Pancreas (tissue), 10 donors: ENCODE measurements at regions not wholly inside any gene's neighbourhood (a gene's known extent, or its start where the extent isn't known, plus 50 kb on each side); places are given as distances from the start of the nearest gene placed in this dataset.
A peak's percentile ranks its signal among the peaks of the same experiment; 100 is the strongest.

Experiments
- ATAC-seq, 4 donors: fragments of 200-7000 bp; cut with Tn5 transposase; one replicate each; pipeline versions ENCODE4 v1.8.0 to v1.9.1; 2020; ENCODE audit warnings: mild to moderate bottlenecking in 4 of 4, moderate library complexity in 4 of 4
- DNase-seq, 6 donors: peaks; one replicate each; pipeline ENCODE4 v3.0.0-alpha.2; 2020
- FAIRE-seq: peaks from 2 replicates; lab custom pipeline; 2012; peaks lifted over from hg19 to GRCh38; lab: Jason Lieb, UNC
- H3K27ac ChIP-seq, 4 donors: fragments of 200-600 bp; sonication (generic); 1 replicate in 3 of 4; 2 replicates in 1 of 4; pipeline versions ENCODE4 v1.5.0 to v1.8.0; 2020
- H3K27me3 ChIP-seq, 4 donors: fragments of 200-600 bp; one replicate each; pipeline ENCODE4 v1.8.0; 2021
- H3K36me3 ChIP-seq, 3 donors: fragments of 200-600 bp; sonication (generic) in 1 of 3; one replicate each; pipeline versions ENCODE4 v1.5.0 to v1.8.0; 2020 to 2021
- H3K4me1 ChIP-seq, 3 donors: fragments of 200-600 bp; one replicate each; pipeline ENCODE4 v1.8.0; 2021
- H3K4me3 ChIP-seq, 4 donors: fragments of 200-600 bp; sonication (generic) in 2 of 4; one replicate each; pipeline versions ENCODE4 v1.5.0 to v1.8.0; 2020 to 2021
- H3K9me3 ChIP-seq, 4 donors: fragments of 200-600 bp; one replicate each; pipeline ENCODE4 v1.8.0; 2021
- WGBS, 2 donors: extraction: QIAGEN DNeasy Blood & Tissue Kit; methylation state at CpG; one replicate each; pipeline ENCODE4 v1.1.7; 2013; 5-methylcytosine and 5-hydroxymethylcytosine counted together
- intact Hi-C, 3 donors: fragments of 100-400 bp; cut with DNase I; formaldehyde crosslinking; loops; one replicate each; pipeline versions ENCODE4 v1.11.1 to v1.14.2; 2022
- TF ChIP-seq, protein P1 (sequence below), 4 donors: fragments of 200-600 bp; sonication (generic) in 3 of 4; IDR thresholded peaks; one replicate each; pipeline versions ENCODE4 v1.5.0 to v1.8.0; 2021; ENCODE audit warnings: antibody characterized with exemption in 4 of 4
- donor health status: healthy with polysubstance abuse.
- donor health status: DM: no; HTN: no; CAD: no; lungs with moderate emphysema.
- donor health status: DM: no; HTN: no; CAD: no.
- donor health status: control.
- donor health status: control.
- donor health status: Bipolar disorder and iron deficiency.
- donor health status: DM: yes; HTN: yes; CAD: no.
- donor health status: DM: no; HTN: no; CAD: no.
- donor health status: DM: no; HTN: no; CAD: no.
- donor health status: DM: yes; HTN: yes; CAD: no.

DNA sequence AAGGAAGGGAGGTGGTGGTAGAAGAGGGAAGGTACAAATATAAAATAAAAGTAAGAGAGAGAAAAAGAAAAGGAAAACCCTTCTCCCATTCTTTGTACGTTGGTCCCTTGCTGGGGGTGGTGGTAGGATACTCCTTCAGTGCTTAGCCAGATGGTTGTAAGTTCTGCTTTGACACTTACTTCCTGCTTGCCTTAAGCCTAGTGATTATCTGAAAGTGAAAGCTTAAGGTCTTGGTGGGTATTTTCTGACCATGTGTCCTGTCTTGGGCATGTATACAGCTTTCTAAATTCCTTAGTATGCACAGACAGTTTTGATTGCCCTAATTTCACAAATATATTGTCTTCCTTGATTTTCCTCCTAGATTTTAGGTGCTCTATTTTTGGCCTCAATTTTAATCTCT, 314.8 kb downstream of the PCDH17 start:
- no peaks in the 10 kb centered on the region for H3K9me3 ChIP-seq
- TF ChIP-seq, protein P1, sequence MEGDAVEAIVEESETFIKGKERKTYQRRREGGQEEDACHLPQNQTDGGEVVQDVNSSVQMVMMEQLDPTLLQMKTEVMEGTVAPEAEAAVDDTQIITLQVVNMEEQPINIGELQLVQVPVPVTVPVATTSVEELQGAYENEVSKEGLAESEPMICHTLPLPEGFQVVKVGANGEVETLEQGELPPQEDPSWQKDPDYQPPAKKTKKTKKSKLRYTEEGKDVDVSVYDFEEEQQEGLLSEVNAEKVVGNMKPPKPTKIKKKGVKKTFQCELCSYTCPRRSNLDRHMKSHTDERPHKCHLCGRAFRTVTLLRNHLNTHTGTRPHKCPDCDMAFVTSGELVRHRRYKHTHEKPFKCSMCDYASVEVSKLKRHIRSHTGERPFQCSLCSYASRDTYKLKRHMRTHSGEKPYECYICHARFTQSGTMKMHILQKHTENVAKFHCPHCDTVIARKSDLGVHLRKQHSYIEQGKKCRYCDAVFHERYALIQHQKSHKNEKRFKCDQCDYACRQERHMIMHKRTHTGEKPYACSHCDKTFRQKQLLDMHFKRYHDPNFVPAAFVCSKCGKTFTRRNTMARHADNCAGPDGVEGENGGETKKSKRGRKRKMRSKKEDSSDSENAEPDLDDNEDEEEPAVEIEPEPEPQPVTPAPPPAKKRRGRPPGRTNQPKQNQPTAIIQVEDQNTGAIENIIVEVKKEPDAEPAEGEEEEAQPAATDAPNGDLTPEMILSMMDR (IDR thresholded peaks at IDR 0.05) = no peak
- H3K4me3 ChIP-seq = no peak overlapping the region
- no peak overlapping the region for H3K27ac ChIP-seq
- FAIRE-seq = no peak
- H3K36me3 ChIP-seq = no peaks in the 10 kb centered on the region
- intact Hi-C loops = no loop called here
- DNase-seq = no peak
- H3K27me3 ChIP-seq = no peaks in the 10 kb centered on the region
- 40 to 42% methylated on average over 1 of the region's 1 CpG for WGBS, 2 donors
- no peak for ATAC-seq
- H3K4me1 ChIP-seq = no peaks in the 10 kb centered on the region

DNA sequence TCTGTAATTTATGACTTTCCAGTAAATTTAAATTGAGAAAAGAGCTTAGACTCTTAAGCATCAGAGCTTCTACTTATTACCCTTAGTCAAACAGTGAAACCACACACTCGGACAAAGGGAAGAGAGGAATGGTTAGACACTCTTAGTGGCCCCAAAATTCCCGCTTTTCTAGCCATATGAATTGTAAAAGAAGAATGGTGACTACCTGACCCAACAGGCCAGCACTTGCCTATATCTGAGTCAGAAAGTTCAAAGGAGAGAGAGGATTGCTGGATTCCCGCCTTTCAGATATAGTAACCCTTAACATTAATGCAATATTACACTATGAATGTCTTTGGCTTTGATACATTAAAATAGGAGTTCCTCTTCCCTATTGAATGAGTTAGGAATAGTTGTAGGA, 317.3 kb downstream of the PCDH17 start:
- DNase-seq = no peak
- intact Hi-C loops = no loop called here
- Histone ChIP-seq H3K4me3 (no peak overlapping the region), H3K36me3 (no peaks in the 10 kb centered on the region), H3K9me3 (no peaks in the 10 kb centered on the region), H3K27me3 (no peaks in the 10 kb centered on the region), H3K27ac (no peak overlapping the region), H3K4me1 (no peaks in the 10 kb centered on the region)
- ATAC-seq = no peak
- TF ChIP-seq, protein P1 (IDR thresholded peaks at IDR 0.05) = no peak
- FAIRE-seq = no peak
- 62 to 73% methylated on average over 3 of the region's 3 CpGs for WGBS, 2 donors

GRCh38 chr13:57969951-57970350, 338.4 kb downstream of the PCDH17 start:
- intact Hi-C loops = no loop called here
- 9 to 27% methylated on average over 1 of the region's 1 CpG for WGBS, 2 donors
- no peak overlapping the region for H3K4me3 ChIP-seq
- no peaks in the 10 kb centered on the region for H3K4me1 ChIP-seq
- DNase-seq (no peak), ATAC-seq (peak in 1 of 4 donors; percentile 17), FAIRE-seq (no peak)
- H3K9me3 ChIP-seq = no peaks in the 10 kb centered on the region
- H3K27ac ChIP-seq = no peak overlapping the region
- no peaks in the 10 kb centered on the region for H3K36me3 ChIP-seq
- no peaks in the 10 kb centered on the region for H3K27me3 ChIP-seq
- TF ChIP-seq, protein P1 (IDR thresholded peaks at IDR 0.05) = no peak

DNA sequence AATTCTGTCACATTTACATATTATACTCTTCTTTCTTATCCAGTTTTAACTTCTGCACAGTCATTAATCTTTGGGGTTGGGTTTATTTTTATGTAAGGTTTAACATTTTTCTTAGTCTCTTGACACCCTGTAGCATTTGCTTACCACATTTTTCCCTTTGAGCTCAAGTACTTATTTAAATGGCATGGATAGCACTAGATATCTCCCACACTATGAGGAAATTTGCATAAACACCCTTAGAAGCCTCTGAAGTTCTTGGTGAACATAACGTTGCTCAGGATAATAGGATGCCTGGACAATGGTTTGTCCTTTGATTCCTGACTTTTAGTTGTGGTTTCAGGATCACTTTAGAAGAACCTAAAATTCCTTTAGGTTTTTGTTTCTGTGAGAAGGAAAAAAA, 338.9 kb downstream of the PCDH17 start:
- H3K9me3 ChIP-seq = no peaks in the 10 kb centered on the region
- no peak for FAIRE-seq
- no peak for DNase-seq
- H3K4me1 ChIP-seq = no peaks in the 10 kb centered on the region
- no peaks in the 10 kb centered on the region for H3K27me3 ChIP-seq
- H3K27ac ChIP-seq = no peak overlapping the region
- H3K4me3 ChIP-seq = no peak overlapping the region
- WGBS, 2 donors = 25 to 33% methylated on average over 1 of the region's 1 CpG
- TF ChIP-seq, protein P1 (IDR thresholded peaks at IDR 0.05) = no peak
- H3K36me3 ChIP-seq = no peaks in the 10 kb centered on the region
- intact Hi-C loops = no loop called here
- no peak for ATAC-seq

DNA sequence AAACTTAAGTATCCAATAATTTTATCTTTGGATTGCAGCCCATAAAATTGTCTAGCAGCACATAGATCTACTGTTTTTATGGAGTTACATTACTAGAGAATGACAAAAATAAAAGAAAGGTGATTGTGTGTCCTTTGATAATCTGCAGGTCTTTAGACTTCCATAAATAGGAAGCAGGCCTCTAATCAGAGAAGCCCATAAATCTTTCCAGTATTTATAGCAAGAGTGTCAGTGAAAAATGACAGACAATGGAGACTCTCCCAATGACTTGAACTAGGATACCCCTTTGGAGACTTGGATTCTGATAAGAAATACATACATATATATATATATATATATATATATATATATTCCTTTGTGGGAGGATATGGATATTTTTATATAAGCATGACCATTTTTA, 351.2 kb downstream of the PCDH17 start:
- Histone ChIP-seq H3K36me3 (no peaks in the 10 kb centered on the region), H3K9me3 (no peaks in the 10 kb centered on the region), H3K27ac (no peak overlapping the region), H3K4me1 (no peaks in the 10 kb centered on the region), H3K4me3 (no peak overlapping the region), H3K27me3 (no peaks in the 10 kb centered on the region)
- intact Hi-C loops = no loop called here
- TF ChIP-seq, protein P1 (IDR thresholded peaks at IDR 0.05) = no peak
- no peak for FAIRE-seq
- no peak for DNase-seq
- ATAC-seq = no peak
